Kidney epithelial cell (primary cell): ENCODE measurements at regions not wholly inside any gene's neighbourhood (a gene's known extent, or its start where the extent isn't known, plus 50 kb on each side); places are given as distances from the start of the nearest gene placed in this dataset.

ENCODE experiments used
- DNase-seq: peaks from one replicate; pipeline ENCODE4 v3.0.0-alpha.2; 2010; ENCODE audit warnings: low read depth
- H3K27me3 ChIP-seq: 2 replicates; pipeline ENCODE4 v1.6.0; 2011; ENCODE audit warnings: low read length; ENCODE audit not compliant: control insufficient read depth, insufficient read depth
- H3K36me3 ChIP-seq: 2 replicates; pipeline ENCODE4 v1.5.1; 2011; ENCODE audit warnings: low read length; ENCODE audit not compliant: control insufficient read depth, insufficient read depth
- H3K4me3 ChIP-seq: 2 replicates; pipeline ENCODE4 v1.5.1; 2011; ENCODE audit warnings: low read depth, mild to moderate bottlenecking, control low read depth, low read length
- TF ChIP-seq, protein P1 (sequence below): IDR thresholded peaks from 2 replicates; pipeline ENCODE4 v1.5.1; 2011; ENCODE audit warnings: mild to moderate bottlenecking, moderate library complexity, low read length, control low read depth, inconsistent platforms; ENCODE audit not compliant: insufficient read depth, poor library complexity, severe bottlenecking

- no peaks in the 10 kb centered on the region for H3K27me3 ChIP-seq
- H3K36me3 ChIP-seq, result no peaks in the 10 kb centered on the region
- no peak overlapping the region for H3K4me3 ChIP-seq
- TF ChIP-seq, protein P1, sequence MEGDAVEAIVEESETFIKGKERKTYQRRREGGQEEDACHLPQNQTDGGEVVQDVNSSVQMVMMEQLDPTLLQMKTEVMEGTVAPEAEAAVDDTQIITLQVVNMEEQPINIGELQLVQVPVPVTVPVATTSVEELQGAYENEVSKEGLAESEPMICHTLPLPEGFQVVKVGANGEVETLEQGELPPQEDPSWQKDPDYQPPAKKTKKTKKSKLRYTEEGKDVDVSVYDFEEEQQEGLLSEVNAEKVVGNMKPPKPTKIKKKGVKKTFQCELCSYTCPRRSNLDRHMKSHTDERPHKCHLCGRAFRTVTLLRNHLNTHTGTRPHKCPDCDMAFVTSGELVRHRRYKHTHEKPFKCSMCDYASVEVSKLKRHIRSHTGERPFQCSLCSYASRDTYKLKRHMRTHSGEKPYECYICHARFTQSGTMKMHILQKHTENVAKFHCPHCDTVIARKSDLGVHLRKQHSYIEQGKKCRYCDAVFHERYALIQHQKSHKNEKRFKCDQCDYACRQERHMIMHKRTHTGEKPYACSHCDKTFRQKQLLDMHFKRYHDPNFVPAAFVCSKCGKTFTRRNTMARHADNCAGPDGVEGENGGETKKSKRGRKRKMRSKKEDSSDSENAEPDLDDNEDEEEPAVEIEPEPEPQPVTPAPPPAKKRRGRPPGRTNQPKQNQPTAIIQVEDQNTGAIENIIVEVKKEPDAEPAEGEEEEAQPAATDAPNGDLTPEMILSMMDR, result no peak
- no peak for DNase-seq
Observed at GRCh38 chr16:74092336-74092735, 204.3 kb upstream of the PSMD7 start.

DNA sequence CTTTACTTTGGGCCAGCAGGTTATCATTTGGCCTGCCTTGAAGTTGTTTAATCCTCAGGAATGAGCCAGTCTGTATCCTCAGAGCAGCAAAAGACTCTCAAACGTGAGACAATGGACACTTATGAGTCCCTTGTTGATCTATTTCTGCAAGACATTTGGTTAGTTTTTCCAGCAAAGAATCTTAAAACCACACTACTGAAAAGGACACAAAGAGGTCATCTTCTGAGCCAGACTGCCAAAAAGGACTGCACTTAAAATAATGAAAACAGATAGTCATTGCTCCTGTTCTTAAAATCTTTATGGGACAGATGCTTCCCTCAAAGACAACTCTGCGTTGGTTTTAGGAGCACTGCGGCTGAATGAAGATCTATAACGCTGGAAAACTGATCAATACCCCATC is 205.7 kb upstream of the PSMD7 start:
- TF ChIP-seq, protein P1, result no peak
- Histone ChIP-seq H3K27me3 (no peaks in the 10 kb centered on the region), H3K36me3 (no peaks in the 10 kb centered on the region), H3K4me3 (no peak overlapping the region)
- no peak for DNase-seq

- TF ChIP-seq, protein P1, result no peak
Observed at GRCh38 chr16:74083541-74083940, 213.1 kb upstream of the PSMD7 start.

GRCh38 chr16:74080311-74080710 is 216.3 kb upstream of the PSMD7 start:
- Histone ChIP-seq H3K4me3 (no peak overlapping the region), H3K27me3 (no peaks in the 10 kb centered on the region), H3K36me3 (no peaks in the 10 kb centered on the region)
- DNase-seq, result no peak
- TF ChIP-seq, protein P1, result no peak

More at GRCh38 chr16:74083541-74083940, 213.1 kb upstream of the PSMD7 start:
- DNase-seq, result no peak
- Histone ChIP-seq H3K4me3 (no peak overlapping the region), H3K36me3 (no peaks in the 10 kb centered on the region), H3K27me3 (no peaks in the 10 kb centered on the region)

- TF ChIP-seq, protein P1, result no peak
- Histone ChIP-seq H3K27me3 (no peaks in the 10 kb centered on the region), H3K4me3 (no peak overlapping the region), H3K36me3 (no peaks in the 10 kb centered on the region)
- no peak for DNase-seq
Observed at GRCh38 chr16:74079232-74079586, 217.4 kb upstream of the PSMD7 start.

GRCh38 chr16:74078511-74079231 is 217.9 kb upstream of the PSMD7 start:
- Histone ChIP-seq H3K27me3 (no peaks in the 10 kb centered on the region), H3K4me3 (no peak overlapping the region), H3K36me3 (no peaks in the 10 kb centered on the region)
- no peak for DNase-seq
- TF ChIP-seq, protein P1, result no peak
